ENCODE measurements at regions not wholly inside any gene's neighbourhood (a gene's known extent, or its start where the extent isn't known, plus 50 kb on each side); places are given as distances from the start of the nearest gene placed in this dataset.

DNA sequence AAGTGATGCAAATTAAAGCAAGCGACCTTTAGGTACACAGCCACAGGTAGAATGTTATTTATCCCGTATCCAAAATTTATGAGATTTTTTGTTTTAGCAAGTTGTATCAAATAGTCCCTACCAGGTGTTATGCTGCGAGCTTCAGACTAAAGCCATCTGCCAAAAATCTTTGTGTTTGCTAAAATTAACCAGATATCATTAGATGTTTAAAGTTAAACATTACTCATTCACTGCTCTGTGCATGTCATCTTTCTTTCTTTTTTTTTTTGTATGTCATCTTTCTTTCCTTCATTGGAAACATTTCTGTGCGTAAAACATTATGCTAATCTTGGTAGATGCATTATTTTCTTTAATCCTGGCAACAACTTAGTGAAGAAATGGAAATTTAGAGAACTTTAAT, 173.1 kb downstream of the FHIP1A start:
- TF ChIP-seq, protein P1, sequence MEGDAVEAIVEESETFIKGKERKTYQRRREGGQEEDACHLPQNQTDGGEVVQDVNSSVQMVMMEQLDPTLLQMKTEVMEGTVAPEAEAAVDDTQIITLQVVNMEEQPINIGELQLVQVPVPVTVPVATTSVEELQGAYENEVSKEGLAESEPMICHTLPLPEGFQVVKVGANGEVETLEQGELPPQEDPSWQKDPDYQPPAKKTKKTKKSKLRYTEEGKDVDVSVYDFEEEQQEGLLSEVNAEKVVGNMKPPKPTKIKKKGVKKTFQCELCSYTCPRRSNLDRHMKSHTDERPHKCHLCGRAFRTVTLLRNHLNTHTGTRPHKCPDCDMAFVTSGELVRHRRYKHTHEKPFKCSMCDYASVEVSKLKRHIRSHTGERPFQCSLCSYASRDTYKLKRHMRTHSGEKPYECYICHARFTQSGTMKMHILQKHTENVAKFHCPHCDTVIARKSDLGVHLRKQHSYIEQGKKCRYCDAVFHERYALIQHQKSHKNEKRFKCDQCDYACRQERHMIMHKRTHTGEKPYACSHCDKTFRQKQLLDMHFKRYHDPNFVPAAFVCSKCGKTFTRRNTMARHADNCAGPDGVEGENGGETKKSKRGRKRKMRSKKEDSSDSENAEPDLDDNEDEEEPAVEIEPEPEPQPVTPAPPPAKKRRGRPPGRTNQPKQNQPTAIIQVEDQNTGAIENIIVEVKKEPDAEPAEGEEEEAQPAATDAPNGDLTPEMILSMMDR (IDR thresholded peaks at IDR 0.05; ENCODE audit: borderline replicate concordance, extremely low read depth, low read length, poor library complexity, severe bottlenecking), result no peak
- TF ChIP-seq EZH2 (IDR thresholded peaks at IDR 0.05; ENCODE audit: borderline replicate concordance, low read depth, low read length, severe bottlenecking), result no peak
